ENCODE measurements at regions not wholly inside any gene's neighbourhood (a gene's known extent, or its start where the extent isn't known, plus 50 kb on each side); places are given as distances from the start of the nearest gene placed in this dataset.

GRCh38 chr11:95653099-95653498, 136.5 kb downstream of the FAM76B start:
- ChIA-PET CTCF (no interaction called here), POLR2A (no interaction called here)
- TF ChIP-seq CTCF (IDR thresholded peaks at IDR 0.05; ENCODE audit: insufficient read depth, low read length, missing control alignments) = no peak
- no peak for DNase-seq (ENCODE audit: low read depth, low spot score)
- no peak overlapping the region for H3K4me3 ChIP-seq (ENCODE audit: low read depth, low read length)

- ChIA-PET POLR2A (no interaction called here), CTCF (no interaction called here)
- no peak for TF ChIP-seq CTCF (IDR thresholded peaks at IDR 0.05; ENCODE audit: insufficient read depth, low read length, missing control alignments)
- no peak for DNase-seq (ENCODE audit: low read depth, low spot score)
- H3K4me3 ChIP-seq (ENCODE audit: low read depth, low read length) = no peak overlapping the region
Measured at GRCh38 chr11:95652002-95652472, 137.5 kb downstream of the FAM76B start.

GRCh38 chr11:95650276-95650675, 139.3 kb downstream of the FAM76B start:
- ChIA-PET POLR2A (no interaction called here), CTCF (no interaction called here)
- DNase-seq (ENCODE audit: low read depth, low spot score) = no peak
- H3K4me3 ChIP-seq (ENCODE audit: low read depth, low read length) = no peak overlapping the region
- TF ChIP-seq CTCF (IDR thresholded peaks at IDR 0.05; ENCODE audit: insufficient read depth, low read length, missing control alignments) = no peak

- H3K4me3 ChIP-seq (ENCODE audit: low read depth, low read length) = no peak overlapping the region
- ChIA-PET POLR2A (no interaction called here), CTCF (interaction anchor here (1.4 kb wide), 1 partner anchor 58 kb away, joined by 3 read pairs; no protein-coding TSS in a partner anchor)
- TF ChIP-seq CTCF (IDR thresholded peaks at IDR 0.05; ENCODE audit: insufficient read depth, low read length, missing control alignments) = no peak
- no peak for DNase-seq (ENCODE audit: low read depth, low spot score)
Measured at GRCh38 chr11:95647871-95648270, 141.7 kb downstream of the FAM76B start.

- CTCF ChIA-PET = interaction anchor here (1.4 kb wide), 1 partner anchor 58 kb away, joined by 3 read pairs; no protein-coding TSS in a partner anchor
- POLR2A ChIA-PET = no interaction called here
- no peak for TF ChIP-seq CTCF (IDR thresholded peaks at IDR 0.05; ENCODE audit: insufficient read depth, low read length, missing control alignments)
- DNase-seq (ENCODE audit: low read depth, low spot score) = no peak
- H3K4me3 ChIP-seq (ENCODE audit: low read depth, low read length) = no peak overlapping the region
Measured at GRCh38 chr11:95647355-95647754, 142.2 kb downstream of the FAM76B start.

GRCh38 chr11:95641495-95641894, 148.1 kb downstream of the FAM76B start:
- H3K4me3 ChIP-seq (ENCODE audit: low read depth, low read length) = no peak overlapping the region
- CTCF ChIA-PET = interaction anchor here (1.5 kb wide), 1 partner anchor 64 kb away, joined by 4 read pairs; no protein-coding TSS in a partner anchor
- DNase-seq (ENCODE audit: low read depth, low spot score) = no peak
- POLR2A ChIA-PET = no interaction called here
- TF ChIP-seq CTCF (IDR thresholded peaks at IDR 0.05; ENCODE audit: insufficient read depth, low read length, missing control alignments) = no peak
